Thyroid gland (tissue), 4 donors: ENCODE measurements at regions not wholly inside any gene's neighbourhood (a gene's known extent, or its start where the extent isn't known, plus 50 kb on each side); places are given as distances from the start of the nearest gene placed in this dataset.

Experiments
- POLR2A ChIP-seq, 2 donors: fragments of 450-650 bp; IDR thresholded peaks; one replicate each; pipeline ENCODE4 v1.6.1; 2017; ENCODE audit warnings: antibody characterized with exemption in 2 of 2, mild to moderate bottlenecking in 2 of 2, moderate library complexity in 1 of 2
- TF ChIP-seq, protein P1 (sequence below), 6 experiments: fragments of 200-600 bp in 3 of 6; fragments of 450-650 bp in 3 of 6; sonication (generic) in 3 of 6; IDR thresholded peaks; one replicate each; pipeline ENCODE4 v1.5.1; 2016 to 2019; ENCODE audit warnings: antibody characterized with exemption in 6 of 6, mild to moderate bottlenecking in 2 of 6, inconsistent platforms in 1 of 6, moderate library complexity in 1 of 6

- TF ChIP-seq, protein P1, sequence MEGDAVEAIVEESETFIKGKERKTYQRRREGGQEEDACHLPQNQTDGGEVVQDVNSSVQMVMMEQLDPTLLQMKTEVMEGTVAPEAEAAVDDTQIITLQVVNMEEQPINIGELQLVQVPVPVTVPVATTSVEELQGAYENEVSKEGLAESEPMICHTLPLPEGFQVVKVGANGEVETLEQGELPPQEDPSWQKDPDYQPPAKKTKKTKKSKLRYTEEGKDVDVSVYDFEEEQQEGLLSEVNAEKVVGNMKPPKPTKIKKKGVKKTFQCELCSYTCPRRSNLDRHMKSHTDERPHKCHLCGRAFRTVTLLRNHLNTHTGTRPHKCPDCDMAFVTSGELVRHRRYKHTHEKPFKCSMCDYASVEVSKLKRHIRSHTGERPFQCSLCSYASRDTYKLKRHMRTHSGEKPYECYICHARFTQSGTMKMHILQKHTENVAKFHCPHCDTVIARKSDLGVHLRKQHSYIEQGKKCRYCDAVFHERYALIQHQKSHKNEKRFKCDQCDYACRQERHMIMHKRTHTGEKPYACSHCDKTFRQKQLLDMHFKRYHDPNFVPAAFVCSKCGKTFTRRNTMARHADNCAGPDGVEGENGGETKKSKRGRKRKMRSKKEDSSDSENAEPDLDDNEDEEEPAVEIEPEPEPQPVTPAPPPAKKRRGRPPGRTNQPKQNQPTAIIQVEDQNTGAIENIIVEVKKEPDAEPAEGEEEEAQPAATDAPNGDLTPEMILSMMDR (IDR thresholded peaks at IDR 0.05) = peak in 5 of 6 experiments; percentile 32 to 77 (median 62)
- no peak for TF ChIP-seq POLR2A (IDR thresholded peaks at IDR 0.05)
These were observed 102.0 kb upstream of the MYRIP start for GRCh38 chr3:39707314-39707909.
